Endometrium (tissue), 2 donors: ENCODE measurements at regions not wholly inside any gene's neighbourhood (a gene's known extent, or its start where the extent isn't known, plus 50 kb on each side); places are given as distances from the start of the nearest gene placed in this dataset.

ENCODE experiments used
- FAIRE-seq: peaks from 2 replicates; lab custom pipeline; 2012; peaks lifted over from hg19 to GRCh38; lab: Jason Lieb, UNC
- donor health status: control.
- donor health status: control.

- FAIRE-seq, result no peak
Measured at GRCh38 chr6:165872811-165873210, 209.8 kb upstream of the PDE10A start.

GRCh38 chr6:165872311-165872710 is 209.3 kb upstream of the PDE10A start:
- no peak for FAIRE-seq

- FAIRE-seq, result no peak
Measured at GRCh38 chr6:165871571-165871970, 208.5 kb upstream of the PDE10A start.

- no peak for FAIRE-seq
Measured at GRCh38 chr6:165869526-165869925, 206.5 kb upstream of the PDE10A start.

- FAIRE-seq, result no peak
Measured at GRCh38 chr6:165864925-165865324, 201.9 kb upstream of the PDE10A start.

- no peak for FAIRE-seq
Measured at GRCh38 chr6:165864218-165864617, 201.2 kb upstream of the PDE10A start.

GRCh38 chr6:165863801-165864200 is 200.8 kb upstream of the PDE10A start:
- FAIRE-seq, result no peak

GRCh38 chr6:165862813-165863212 is 199.8 kb upstream of the PDE10A start:
- no peak for FAIRE-seq

- FAIRE-seq, result no peak
Measured at GRCh38 chr6:165861226-165861625, 198.2 kb upstream of the PDE10A start.

GRCh38 chr6:165858586-165858985 is 195.5 kb upstream of the PDE10A start:
- FAIRE-seq, result no peak

- no peak for FAIRE-seq
Measured at GRCh38 chr6:165855856-165856255, 192.8 kb upstream of the PDE10A start.

- no peak for FAIRE-seq
Measured at GRCh38 chr6:165854863-165855593, 192.0 kb upstream of the PDE10A start.

GRCh38 chr6:165854061-165854862 is 191.2 kb upstream of the PDE10A start:
- no peak for FAIRE-seq

GRCh38 chr6:165852676-165853075 is 189.6 kb upstream of the PDE10A start:
- no peak for FAIRE-seq

- peak; percentile 96 for FAIRE-seq
Measured at GRCh38 chr6:165850434-165851019, 187.5 kb upstream of the PDE10A start.

GRCh38 chr6:165849534-165850430 is 186.7 kb upstream of the PDE10A start:
- no peak for FAIRE-seq

- FAIRE-seq, result no peak
Measured at GRCh38 chr6:165848086-165848426, 185.0 kb upstream of the PDE10A start.

GRCh38 chr6:165847407-165848085 is 184.5 kb upstream of the PDE10A start:
- no peak for FAIRE-seq

GRCh38 chr6:165846123-165846966 is 183.3 kb upstream of the PDE10A start:
- FAIRE-seq, result no peak

GRCh38 chr6:165845493-165845892 is 182.5 kb upstream of the PDE10A start:
- FAIRE-seq, result no peak
